Left lobe of liver (tissue), 2 donors: ENCODE measurements at regions not wholly inside any gene's neighbourhood (a gene's known extent, or its start where the extent isn't known, plus 50 kb on each side); places are given as distances from the start of the nearest gene placed in this dataset.

ENCODE experiments used
- ATAC-seq: fragments of 200-7000 bp; cut with Tn5 transposase; one replicate; pipeline ENCODE4 v1.9.1; 2020; ENCODE audit warnings: mild to moderate bottlenecking, moderate library complexity
- DNase-seq: peaks from one replicate; pipeline ENCODE4 v3.0.0-alpha.2; 2020; ENCODE audit warnings: low spot score
- donor health status: DM: no; HTN: no; CAD: no; lungs with moderate emphysema.
- donor health status: DM: no; HTN: yes; CAD: no.

DNA sequence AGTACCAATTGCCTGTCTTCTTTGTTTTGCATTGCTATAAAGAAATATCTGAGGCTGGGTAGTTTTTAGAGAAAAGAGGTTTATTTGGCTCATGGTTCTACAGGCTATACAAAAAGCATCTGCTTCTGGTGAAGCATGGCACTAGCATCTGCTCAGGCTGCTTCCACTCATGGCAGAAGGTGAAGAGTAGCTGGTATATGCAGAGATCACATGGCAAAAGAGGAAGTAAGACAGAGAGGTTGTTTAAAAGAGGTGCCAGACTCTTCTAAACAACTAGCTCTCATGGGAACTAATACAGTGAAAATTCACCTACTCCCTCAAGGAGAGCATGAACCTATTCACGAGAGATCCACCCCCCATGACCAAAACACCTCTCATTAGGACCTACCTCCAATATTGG is 56.7 kb upstream of the GUCA2B start:
- ATAC-seq (no peak), DNase-seq (no peak)

- DNase-seq (no peak), ATAC-seq (no peak)
Observed at GRCh38 chr1:42089246-42089645, 64.0 kb upstream of the GUCA2B start.

DNA sequence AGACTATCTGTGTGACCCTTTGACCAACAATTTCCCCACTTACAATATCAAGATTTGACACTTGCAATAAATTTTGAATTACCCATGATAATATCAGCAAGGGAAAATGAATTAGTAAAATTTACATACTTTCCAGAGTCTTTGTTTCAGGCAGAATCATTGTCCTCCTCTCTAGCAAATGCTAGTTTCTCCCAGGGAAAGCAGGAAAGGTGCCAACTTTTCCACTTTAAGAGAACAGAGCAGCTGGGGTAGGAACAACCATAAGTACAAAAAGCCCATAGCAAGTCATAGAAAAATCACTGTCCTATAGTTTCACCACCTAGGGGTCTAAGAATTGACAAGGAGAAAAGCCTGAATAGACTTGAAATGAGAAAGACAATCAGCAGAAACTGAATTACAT is 67.1 kb upstream of the GUCA2B start:
- no peak for DNase-seq

DNA sequence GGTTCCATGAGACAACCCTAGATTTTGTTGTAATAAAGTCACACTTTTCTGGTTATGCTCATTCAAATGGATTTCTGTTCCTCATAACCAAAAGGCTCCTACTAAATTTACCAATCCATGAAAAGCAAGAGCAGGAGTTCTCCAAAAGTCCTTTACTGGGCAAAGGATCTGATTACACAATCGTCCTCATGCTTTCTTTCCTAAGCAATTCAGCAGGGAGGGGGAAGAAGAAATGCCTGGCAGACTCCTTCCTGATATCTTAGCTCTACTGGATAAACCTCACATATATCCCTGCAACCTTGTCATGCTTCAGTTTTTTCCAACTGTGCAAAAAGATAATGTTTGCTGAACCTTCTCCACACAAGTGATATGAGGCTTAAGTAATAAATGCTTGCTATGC is 67.6 kb upstream of the GUCA2B start:
- DNase-seq, result no peak
- ATAC-seq, result no peak

More for the DNA sequence above, 67.1 kb upstream of the GUCA2B start:
- ATAC-seq, result no peak

- ATAC-seq, result peak; percentile 100
- DNase-seq, result peak; percentile 86
Observed at GRCh38 chr1:42081475-42081874, 71.7 kb upstream of the GUCA2B start.

DNA sequence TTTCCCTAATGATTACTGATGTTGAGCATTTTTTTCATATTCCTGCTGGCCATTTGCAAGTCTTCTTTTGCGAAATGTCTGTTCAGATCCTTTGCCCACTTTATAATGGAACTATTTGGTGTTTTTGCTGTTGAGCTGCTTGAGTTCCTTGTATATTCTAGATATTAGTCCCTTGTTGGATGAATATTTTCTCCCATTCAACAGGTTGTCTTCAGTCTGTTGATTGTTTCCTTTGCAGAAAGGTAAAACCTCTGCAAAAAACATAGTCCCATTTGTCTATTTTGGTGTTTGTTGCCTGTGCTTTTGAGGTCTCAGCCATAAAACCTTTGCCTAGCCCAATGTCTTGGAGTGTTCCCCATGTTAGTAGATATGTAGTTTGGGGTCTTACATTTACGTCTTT is 78.0 kb upstream of the GUCA2B start:
- ATAC-seq (no peak), DNase-seq (no peak)

DNA sequence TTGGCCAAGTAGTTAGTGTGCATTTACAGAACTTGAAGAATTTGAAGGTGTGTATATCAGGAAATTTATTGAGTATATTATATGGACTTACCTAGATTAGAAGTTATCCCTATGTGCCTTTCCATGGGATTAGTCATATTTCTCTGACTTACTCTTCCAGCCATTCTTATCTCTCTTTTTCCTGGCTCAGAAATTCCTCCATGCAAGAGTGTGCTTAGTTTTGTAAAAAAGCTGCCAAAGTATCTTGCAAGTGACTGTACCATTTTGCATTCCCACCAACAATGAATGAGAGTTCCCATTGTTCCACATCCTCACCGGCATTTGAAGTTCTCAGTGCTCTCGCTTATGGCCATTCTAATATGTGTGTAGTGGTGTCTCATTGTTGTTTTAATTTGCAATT is 82.2 kb upstream of the GUCA2B start:
- ATAC-seq, result no peak
- DNase-seq, result no peak

GRCh38 chr1:42057800-42058199 is 95.4 kb upstream of the GUCA2B start:
- no peak for ATAC-seq

DNA sequence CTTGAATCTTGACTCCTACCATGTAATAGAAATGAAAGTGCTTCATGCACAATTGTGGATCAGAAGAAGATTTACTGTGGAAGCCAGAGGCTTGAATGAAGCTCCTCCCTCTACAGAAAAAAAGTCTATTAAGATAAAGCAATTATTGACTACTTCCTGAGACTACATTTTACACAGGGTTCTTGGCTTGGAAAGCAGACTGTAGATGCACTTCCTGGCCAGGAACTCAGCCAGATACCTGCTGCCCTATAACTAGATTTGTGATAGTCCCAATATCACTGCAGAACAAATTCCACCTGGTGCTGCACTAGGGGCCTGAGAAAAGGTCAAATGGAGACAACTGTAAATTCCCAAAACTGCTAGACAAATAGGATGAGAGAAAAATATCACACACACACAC is 96.8 kb upstream of the GUCA2B start:
- ATAC-seq (no peak), DNase-seq (no peak)

More at GRCh38 chr1:42057800-42058199, 95.4 kb upstream of the GUCA2B start:
- no peak for DNase-seq

GRCh38 chr1:42055061-42055460 is 98.1 kb upstream of the GUCA2B start:
- no peak for ATAC-seq
- DNase-seq, result no peak

DNA sequence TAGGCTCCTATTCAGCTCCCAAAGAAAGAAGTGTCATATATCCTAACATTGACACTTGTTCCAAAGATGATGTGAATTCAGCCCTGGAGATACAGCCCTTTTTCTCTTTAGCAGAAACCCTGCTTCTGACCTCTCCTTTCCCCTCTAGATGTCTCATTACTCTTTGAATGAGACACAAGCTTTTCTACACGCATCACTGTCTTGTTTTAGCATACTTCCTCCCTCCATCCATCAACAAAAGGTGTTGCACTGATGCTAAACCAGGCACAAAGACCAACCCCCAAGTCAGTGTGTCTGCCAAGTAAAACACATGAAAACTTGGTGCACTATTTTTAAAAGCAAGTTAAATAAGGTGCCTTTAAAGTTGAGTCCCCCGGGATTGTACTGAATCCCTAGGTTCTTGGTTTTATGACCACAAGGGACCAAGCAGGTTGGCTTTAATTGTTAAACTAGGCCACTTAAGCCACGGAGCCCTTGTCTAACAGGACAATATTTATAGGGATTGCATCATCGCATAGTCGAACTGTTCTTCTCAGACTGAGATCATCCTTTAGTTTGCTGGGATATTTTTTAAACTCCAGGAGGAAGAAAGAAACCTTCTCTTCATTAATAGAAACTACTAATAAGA is 101.0 kb upstream of the GUCA2B start:
- DNase-seq (no peak), ATAC-seq (no peak)

DNA sequence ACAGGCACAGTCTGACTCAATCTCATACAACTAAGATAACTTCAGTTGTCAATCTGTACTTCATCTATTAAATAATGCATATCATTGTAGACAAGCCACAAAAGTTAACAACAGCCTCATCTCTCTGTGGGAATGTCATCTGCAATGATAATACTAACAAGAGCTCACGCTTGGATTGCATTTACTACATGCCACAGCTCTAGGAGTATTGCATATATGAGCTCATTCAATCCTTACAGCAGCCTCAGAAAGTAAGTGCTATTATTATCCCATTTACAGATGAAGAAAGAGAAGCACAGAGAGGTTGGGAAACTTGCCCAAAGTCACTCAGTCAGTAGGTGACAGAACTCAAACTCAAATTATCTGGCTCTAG is 105.7 kb upstream of the GUCA2B start:
- DNase-seq (no peak), ATAC-seq (no peak)

DNA sequence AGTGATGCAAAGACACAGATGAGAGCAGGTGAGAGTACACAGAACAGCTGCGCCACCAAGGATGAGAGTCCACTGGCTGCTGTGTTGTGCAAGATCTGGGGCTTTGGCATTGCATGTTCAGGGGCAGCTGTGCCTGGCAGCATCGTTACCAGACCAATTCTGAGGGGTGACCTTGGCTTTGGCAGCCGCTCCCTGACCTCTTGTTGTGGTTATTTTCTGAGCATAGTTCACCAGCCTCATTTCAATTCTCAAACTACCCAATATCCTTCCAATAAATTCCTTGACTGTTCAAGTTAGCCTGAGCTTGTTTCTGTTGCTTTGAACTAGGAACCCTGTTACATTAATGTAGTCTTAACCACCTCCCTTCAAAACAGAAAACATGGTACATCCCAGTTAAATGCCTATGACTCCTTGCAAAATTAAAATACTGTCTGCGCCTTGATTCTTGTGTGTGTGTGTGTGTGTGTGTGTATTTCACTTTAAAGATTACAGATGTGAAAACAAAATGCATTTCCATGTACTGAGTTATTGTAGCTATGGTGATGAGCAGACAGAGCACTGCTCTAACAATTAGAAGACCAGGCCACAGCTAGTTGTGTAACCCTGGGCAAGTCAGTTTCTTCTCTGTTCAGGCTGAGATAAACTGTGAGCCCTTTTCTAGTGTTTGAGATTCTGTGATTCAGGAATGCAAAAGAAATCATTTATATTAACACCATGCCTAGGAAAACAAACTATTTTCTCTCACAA is 106.3 kb upstream of the GUCA2B start:
- DNase-seq, result peak; percentile 85
- peak; percentile 99 for ATAC-seq

- no peak for ATAC-seq
- no peak for DNase-seq
Observed at GRCh38 chr1:42044346-42044745, 108.9 kb upstream of the GUCA2B start.

DNA sequence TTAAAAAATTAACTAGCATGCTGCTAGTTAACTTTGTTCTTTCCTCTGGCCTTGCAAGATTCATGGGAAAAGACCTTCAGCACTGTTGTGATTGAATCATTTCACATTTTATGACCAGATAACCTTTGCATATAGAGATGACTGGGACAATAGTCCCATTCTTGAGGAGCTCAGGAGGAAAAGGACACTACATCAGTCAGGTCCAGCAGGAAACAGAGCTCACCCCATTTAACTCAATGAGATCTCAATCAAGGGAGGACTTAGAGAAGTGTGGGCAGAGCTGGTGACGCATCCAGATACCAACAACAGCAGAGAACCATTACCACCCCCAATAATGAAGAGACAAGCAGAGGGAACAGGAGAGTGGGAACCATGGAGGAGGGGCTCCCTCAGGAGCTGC is 109.4 kb upstream of the GUCA2B start:
- no peak for ATAC-seq
- no peak for DNase-seq

- DNase-seq, result no peak
- no peak for ATAC-seq
Observed at GRCh38 chr1:42043182-42043581, 110.0 kb upstream of the GUCA2B start.

DNA sequence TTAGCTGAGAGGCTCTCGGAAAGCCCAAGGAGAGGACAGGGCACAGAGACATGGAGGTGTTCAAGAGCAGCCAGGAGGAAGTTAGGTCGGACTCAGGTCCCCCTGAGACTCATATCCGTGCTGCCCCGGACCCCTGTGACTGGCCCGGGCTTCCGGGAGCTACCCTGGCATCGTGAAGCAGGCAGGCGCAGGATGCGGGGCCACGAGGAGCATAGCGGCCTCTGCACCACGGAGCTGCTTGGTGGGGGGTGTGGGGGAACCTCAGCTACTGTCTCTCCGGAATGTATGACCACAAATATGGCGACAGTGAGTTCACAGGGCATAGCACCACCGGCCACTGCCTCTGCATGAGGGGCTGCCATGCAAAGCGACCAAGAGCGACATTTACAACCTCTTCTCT is 112.2 kb upstream of the GUCA2B start:
- DNase-seq (no peak), ATAC-seq (no peak)

- no peak for ATAC-seq
- DNase-seq, result no peak
Observed at GRCh38 chr1:42040159-42040558, 113.1 kb upstream of the GUCA2B start.

DNA sequence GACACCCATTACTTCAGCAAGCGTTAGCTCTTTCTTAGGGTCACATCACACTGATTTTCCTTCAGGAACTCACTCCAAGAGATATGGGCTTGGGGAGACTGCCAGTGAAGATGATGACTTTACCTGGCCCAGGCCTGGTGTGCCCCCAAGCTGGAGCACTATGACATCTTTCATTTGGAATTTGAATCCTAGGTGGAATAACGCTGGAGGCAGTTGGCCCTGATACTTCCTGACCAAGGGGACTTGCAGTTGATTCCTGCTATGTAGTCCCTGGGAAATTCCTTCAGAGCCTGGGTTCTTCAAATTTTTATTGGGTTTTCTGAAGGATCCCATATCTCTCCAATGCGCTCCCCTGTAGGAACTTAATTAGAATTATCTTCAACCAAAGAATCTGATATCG is 114.9 kb upstream of the GUCA2B start:
- ATAC-seq (no peak), DNase-seq (no peak)

DNA sequence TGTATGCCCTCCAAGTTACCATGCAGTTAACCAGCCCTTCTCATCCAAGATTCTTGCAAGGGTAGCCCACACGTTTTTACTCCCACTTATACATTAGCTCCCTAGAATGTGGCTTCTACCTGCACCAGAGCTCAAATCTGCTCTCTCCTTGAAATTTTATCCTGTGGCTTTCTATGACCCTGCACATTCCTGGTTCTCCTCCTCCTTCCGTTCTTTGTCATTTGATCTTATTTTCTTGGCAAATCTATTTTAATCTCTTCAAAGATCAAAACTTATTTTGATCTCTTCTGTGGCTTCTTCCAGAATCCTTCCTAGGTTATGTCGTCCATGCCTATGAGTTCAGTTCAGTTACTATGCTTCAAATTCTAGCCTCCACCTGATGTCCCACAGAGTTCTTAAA is 115.6 kb upstream of the GUCA2B start:
- no peak for ATAC-seq
- no peak for DNase-seq

DNA sequence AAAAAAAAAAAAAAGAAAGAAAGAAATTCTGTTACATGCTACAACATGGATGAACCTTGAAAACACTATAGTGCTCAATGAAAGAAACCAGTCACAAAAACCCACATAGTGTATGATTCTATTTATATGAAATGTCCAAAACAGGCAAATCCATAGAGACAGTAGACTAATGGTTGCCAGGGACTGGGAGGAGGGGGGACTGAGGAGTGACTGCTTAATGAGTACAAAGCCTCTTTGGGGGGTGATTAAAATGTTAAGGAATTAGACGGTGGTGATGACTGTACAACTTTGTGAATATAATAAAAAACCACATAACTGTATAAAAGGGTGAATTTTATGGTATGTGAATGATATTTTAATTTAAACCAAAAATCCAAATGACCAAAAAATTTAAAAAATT is 116.0 kb upstream of the GUCA2B start:
- no peak for ATAC-seq
- no peak for DNase-seq

GRCh38 chr1:42035830-42036604 is 117.2 kb upstream of the GUCA2B start:
- DNase-seq (peak; percentile 97), ATAC-seq (peak; percentile 94)
